OCI-LY1 (cell line): ENCODE measurements at regions not wholly inside any gene's neighbourhood (a gene's known extent, or its start where the extent isn't known, plus 50 kb on each side); places are given as distances from the start of the nearest gene placed in this dataset.

ENCODE experiments used
- H2AFZ ChIP-seq: fragments of 200-600 bp; sonication (generic), shearing (Covaris generic); 2 replicates; pipeline ENCODE4 v1.6.0; 2014; ENCODE audit warnings: antibody characterized with exemption, mild to moderate bottlenecking, low read length
- H3F3A ChIP-seq: fragments of 200-600 bp; sonication (generic), shearing (Covaris generic); 2 replicates; pipeline ENCODE4 v1.6.0; 2014; ENCODE audit warnings: mild to moderate bottlenecking, antibody characterized with exemption, low read length, moderate library complexity; ENCODE audit not compliant: insufficient read depth
- H3K27ac ChIP-seq: fragments of 200-600 bp; sonication (generic); 2 replicates; pipeline ENCODE4 v1.5.1; 2014; ENCODE audit warnings: low read length, mixed run types, mild to moderate bottlenecking, low read depth; ENCODE audit not compliant: poor library complexity, severe bottlenecking
- H3K27me3 ChIP-seq: fragments of 200-600 bp; sonication (generic); 2 replicates; pipeline ENCODE4 v1.6.0; 2014; ENCODE audit warnings: antibody characterized with exemption, mild to moderate bottlenecking, low read length, moderate library complexity; ENCODE audit not compliant: insufficient read depth
- H3K36me3 ChIP-seq: fragments of 200-600 bp; sonication (generic); 2 replicates; pipeline ENCODE4 v1.6.1; 2014; ENCODE audit warnings: mild to moderate bottlenecking, antibody characterized with exemption, low read length, moderate library complexity, mixed read lengths; ENCODE audit not compliant: insufficient read depth
- H3K4me1 ChIP-seq: fragments of 200-600 bp; sonication (generic); 2 replicates; pipeline ENCODE4 v1.5.1; 2014; ENCODE audit warnings: mild to moderate bottlenecking, low read length, moderate library complexity; ENCODE audit not compliant: insufficient read depth, severe bottlenecking
- H3K4me2 ChIP-seq: fragments of 200-600 bp; sonication (generic), shearing (Covaris generic); 2 replicates; pipeline ENCODE4 v1.6.1; 2014; ENCODE audit warnings: low read length
- H3K4me3 ChIP-seq: fragments of 200-600 bp; sonication (generic); 2 replicates; pipeline ENCODE4 v1.5.1; 2014; ENCODE audit warnings: low read length, low read depth, mild to moderate bottlenecking, mixed read lengths; ENCODE audit not compliant: poor library complexity, severe bottlenecking
- H3K79me2 ChIP-seq: fragments of 200-600 bp; shearing (Covaris generic); 2 replicates; pipeline ENCODE4 v1.6.1; 2016; ENCODE audit warnings: mixed run types, low read length, mixed read lengths; ENCODE audit not compliant: insufficient read depth
- H3K9ac ChIP-seq: fragments of 200-600 bp; sonication (generic), shearing (Covaris generic); 2 replicates; pipeline ENCODE4 v1.6.1; 2014; ENCODE audit warnings: mild to moderate bottlenecking, low read length, mixed read lengths
- H3K9me2 ChIP-seq: fragments of 200-600 bp; sonication (generic), shearing (Covaris generic); 2 replicates; pipeline ENCODE4 v1.6.1; 2014; ENCODE audit warnings: low read depth, mild to moderate bottlenecking, low read length, mixed read lengths
- H3K9me3 ChIP-seq: fragments of 200-600 bp; shearing (Covaris generic); 2 replicates; pipeline ENCODE4 v1.6.1; 2014; ENCODE audit warnings: low read length, mixed read lengths
- H4K20me1 ChIP-seq: fragments of 200-600 bp; sonication (generic), shearing (Covaris generic); 2 replicates; pipeline ENCODE4 v1.6.0; 2016; ENCODE audit warnings: mild to moderate bottlenecking, low read length; ENCODE audit not compliant: insufficient read depth
- EZH2 ChIP-seq: fragments of 200-600 bp; sonication (generic), shearing (Covaris generic); IDR thresholded peaks from 2 replicates; pipeline ENCODE4 v1.8.0; 2017; ENCODE audit warnings: borderline replicate concordance, mixed run types, mild to moderate bottlenecking, antibody characterized with exemption, low read length, moderate library complexity, mixed read lengths
- TF ChIP-seq, protein P1 (sequence below): fragments of 200-600 bp; sonication (generic), shearing (Covaris generic); IDR thresholded peaks from 2 replicates; pipeline ENCODE4 v1.5.1; 2017; ENCODE audit warnings: mild to moderate bottlenecking, antibody characterized with exemption, low read length, moderate library complexity, mixed read lengths

DNA sequence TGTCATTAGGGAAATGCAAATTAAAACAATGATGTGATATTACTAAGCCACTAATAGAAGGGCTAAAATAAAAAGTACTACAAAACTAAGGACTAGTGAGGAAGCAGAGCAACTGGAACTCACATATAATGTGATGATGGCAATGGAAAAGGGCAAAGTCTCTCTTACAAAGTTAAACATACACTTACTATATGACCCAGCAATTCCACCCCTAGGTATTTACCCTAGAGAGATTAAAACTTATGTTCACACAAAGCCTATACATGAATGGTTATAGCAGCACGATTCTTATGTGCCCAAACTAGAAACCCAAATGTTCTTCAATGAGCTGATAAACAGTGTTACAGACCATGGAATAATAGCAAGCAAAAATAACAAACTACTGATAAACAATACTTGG is 643.7 kb downstream of the TLE1 start:
- no peaks in the 10 kb centered on the region for H4K20me1 ChIP-seq
- H3F3A ChIP-seq, result no peaks in the 10 kb centered on the region

DNA sequence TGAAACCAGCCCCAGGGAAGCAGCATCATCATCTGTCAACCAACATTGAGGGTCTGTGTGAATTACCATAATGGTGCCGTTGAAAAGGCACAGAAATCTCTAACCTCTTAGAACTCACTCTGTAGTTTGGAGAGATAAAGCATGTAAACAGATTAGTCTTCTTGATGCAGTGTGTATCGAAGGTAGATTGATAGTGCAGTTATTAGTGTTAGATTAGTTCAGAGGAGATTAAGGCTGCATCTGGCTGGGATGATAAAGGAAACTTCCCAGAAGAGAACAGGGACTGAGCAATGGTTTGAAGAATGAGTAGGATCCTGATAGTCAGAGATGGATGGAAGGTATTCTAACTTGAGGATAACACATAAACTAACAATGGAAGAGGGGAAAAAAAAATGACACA is 651.5 kb downstream of the TLE1 start:
- Histone ChIP-seq H3F3A (no peaks in the 10 kb centered on the region), H4K20me1 (no peaks in the 10 kb centered on the region), H2AFZ (no peak overlapping the region), H3K9me2 (no peaks in the 10 kb centered on the region), H3K4me2 (no peak overlapping the region), H3K4me3 (no peak overlapping the region), H3K36me3 (no peaks in the 10 kb centered on the region), H3K79me2 (no peaks in the 10 kb centered on the region), H3K27ac (no peak overlapping the region), H3K9ac (no peak overlapping the region), H3K9me3 (no peaks in the 10 kb centered on the region), H3K4me1 (no peaks in the 10 kb centered on the region), H3K27me3 (no peaks in the 10 kb centered on the region)
- TF ChIP-seq, protein P1, sequence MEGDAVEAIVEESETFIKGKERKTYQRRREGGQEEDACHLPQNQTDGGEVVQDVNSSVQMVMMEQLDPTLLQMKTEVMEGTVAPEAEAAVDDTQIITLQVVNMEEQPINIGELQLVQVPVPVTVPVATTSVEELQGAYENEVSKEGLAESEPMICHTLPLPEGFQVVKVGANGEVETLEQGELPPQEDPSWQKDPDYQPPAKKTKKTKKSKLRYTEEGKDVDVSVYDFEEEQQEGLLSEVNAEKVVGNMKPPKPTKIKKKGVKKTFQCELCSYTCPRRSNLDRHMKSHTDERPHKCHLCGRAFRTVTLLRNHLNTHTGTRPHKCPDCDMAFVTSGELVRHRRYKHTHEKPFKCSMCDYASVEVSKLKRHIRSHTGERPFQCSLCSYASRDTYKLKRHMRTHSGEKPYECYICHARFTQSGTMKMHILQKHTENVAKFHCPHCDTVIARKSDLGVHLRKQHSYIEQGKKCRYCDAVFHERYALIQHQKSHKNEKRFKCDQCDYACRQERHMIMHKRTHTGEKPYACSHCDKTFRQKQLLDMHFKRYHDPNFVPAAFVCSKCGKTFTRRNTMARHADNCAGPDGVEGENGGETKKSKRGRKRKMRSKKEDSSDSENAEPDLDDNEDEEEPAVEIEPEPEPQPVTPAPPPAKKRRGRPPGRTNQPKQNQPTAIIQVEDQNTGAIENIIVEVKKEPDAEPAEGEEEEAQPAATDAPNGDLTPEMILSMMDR, result no peak
- no peak for TF ChIP-seq EZH2

More for the DNA sequence above, 643.7 kb downstream of the TLE1 start:
- H3K4me2 ChIP-seq, result no peak overlapping the region
- H2AFZ ChIP-seq, result no peak overlapping the region
- H3K36me3 ChIP-seq, result no peaks in the 10 kb centered on the region
- H3K4me1 ChIP-seq, result no peaks in the 10 kb centered on the region
- H3K4me3 ChIP-seq, result no peak overlapping the region
- TF ChIP-seq, protein P1, result no peak
- TF ChIP-seq EZH2, result no peak
- no peaks in the 10 kb centered on the region for H3K27me3 ChIP-seq
- no peak overlapping the region for H3K27ac ChIP-seq
- H3K9ac ChIP-seq, result no peak overlapping the region
- no peaks in the 10 kb centered on the region for H3K9me2 ChIP-seq
- no peaks in the 10 kb centered on the region for H3K79me2 ChIP-seq
- H3K9me3 ChIP-seq, result no peaks in the 10 kb centered on the region

DNA sequence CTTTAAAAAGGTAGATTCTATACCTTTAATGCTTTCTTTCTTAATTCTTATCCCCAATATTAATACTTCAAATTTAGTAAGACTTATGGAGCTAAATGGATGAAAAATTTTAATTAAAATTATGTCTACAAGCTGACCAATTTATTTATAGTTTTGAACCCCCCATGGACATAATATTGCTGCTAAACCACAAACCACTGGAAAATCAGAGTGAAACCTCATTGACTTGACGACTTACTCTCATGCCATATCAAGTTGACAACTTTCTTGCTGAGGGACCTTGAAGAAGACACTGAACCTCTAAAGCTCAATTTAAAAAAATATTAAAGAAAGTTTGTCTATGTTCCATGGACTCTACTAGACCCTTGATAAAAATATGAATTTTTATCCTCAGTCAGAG is 653.7 kb downstream of the TLE1 start:
- Histone ChIP-seq H3K27ac (no peak overlapping the region), H2AFZ (no peak overlapping the region), H4K20me1 (no peaks in the 10 kb centered on the region), H3K9me3 (no peaks in the 10 kb centered on the region), H3K4me3 (no peak overlapping the region), H3K27me3 (no peaks in the 10 kb centered on the region), H3K79me2 (no peaks in the 10 kb centered on the region), H3K9me2 (no peaks in the 10 kb centered on the region), H3K36me3 (no peaks in the 10 kb centered on the region), H3K9ac (no peak overlapping the region), H3F3A (no peaks in the 10 kb centered on the region), H3K4me2 (no peak overlapping the region), H3K4me1 (no peaks in the 10 kb centered on the region)
- TF ChIP-seq, protein P1, result no peak
- TF ChIP-seq EZH2, result no peak
